Activated naive CD8-positive, alpha-beta T cell (primary cell): ENCODE measurements at regions not wholly inside any gene's neighbourhood (a gene's known extent, or its start where the extent isn't known, plus 50 kb on each side); places are given as distances from the start of the nearest gene placed in this dataset.

Source experiments
- H3K27ac Mint-ChIP-seq: one replicate; pipeline ENCODE4 v1.8.0; 2021; ENCODE audit warnings: mixed read lengths
- H3K27me3 Mint-ChIP-seq: one replicate; pipeline ENCODE4 v1.8.0; 2021; ENCODE audit warnings: mixed read lengths
- H3K36me3 Mint-ChIP-seq: one replicate; pipeline ENCODE4 v1.8.0; 2021; ENCODE audit warnings: mixed read lengths
- H3K4me1 Mint-ChIP-seq: one replicate; pipeline ENCODE4 v1.8.0; 2021; ENCODE audit warnings: low read depth, mixed read lengths
- H3K4me3 Mint-ChIP-seq: one replicate; pipeline ENCODE4 v1.8.0; 2021; ENCODE audit warnings: mild to moderate bottlenecking, mixed read lengths
- H3K9me3 Mint-ChIP-seq: one replicate; pipeline ENCODE4 v1.8.0; 2021; ENCODE audit warnings: low read depth, mixed read lengths

- Mint-ChIP-seq H3K27me3 (no peaks in the 10 kb centered on the region), H3K4me1 (peaks cover 80% of the 10 kb centered on the region), H3K4me3 (peak overlapping the region; percentile 74)
Observed at GRCh38 chr13:74061926-74062595, 72.1 kb downstream of the KLF12 start.

GRCh38 chr13:74056801-74057542 lies 77.2 kb downstream of the KLF12 start:
- H3K36me3 Mint-ChIP-seq = peaks cover 13% of the 10 kb centered on the region
- no peaks in the 10 kb centered on the region for H3K27me3 Mint-ChIP-seq
- H3K4me3 Mint-ChIP-seq = no peak overlapping the region
- peaks cover 5% of the 10 kb centered on the region for H3K9me3 Mint-ChIP-seq
- peaks cover 84% of the 10 kb centered on the region for H3K4me1 Mint-ChIP-seq
- H3K27ac Mint-ChIP-seq = peak overlapping the region; percentile 24

More at GRCh38 chr13:74061926-74062595, 72.1 kb downstream of the KLF12 start:
- peaks cover 5% of the 10 kb centered on the region for H3K9me3 Mint-ChIP-seq
- H3K36me3 Mint-ChIP-seq = peaks cover 14% of the 10 kb centered on the region
- H3K27ac Mint-ChIP-seq = peak overlapping the region; percentile 95

GRCh38 chr13:74052402-74052928 lies 81.7 kb downstream of the KLF12 start:
- no peaks in the 10 kb centered on the region for H3K9me3 Mint-ChIP-seq
- H3K36me3 Mint-ChIP-seq = peaks cover 14% of the 10 kb centered on the region
- peaks cover 94% of the 10 kb centered on the region for H3K4me1 Mint-ChIP-seq
- H3K27me3 Mint-ChIP-seq = no peaks in the 10 kb centered on the region
- H3K27ac Mint-ChIP-seq = peak overlapping the region; percentile 58
- no peak overlapping the region for H3K4me3 Mint-ChIP-seq

- H3K4me3 Mint-ChIP-seq = no peak overlapping the region
- H3K4me1 Mint-ChIP-seq = peaks cover 73% of the 10 kb centered on the region
- H3K36me3 Mint-ChIP-seq = peaks cover 19% of the 10 kb centered on the region
- no peak overlapping the region for H3K27ac Mint-ChIP-seq
- H3K9me3 Mint-ChIP-seq = no peaks in the 10 kb centered on the region
- H3K27me3 Mint-ChIP-seq = no peaks in the 10 kb centered on the region
Observed at GRCh38 chr13:74048756-74049155, 85.4 kb downstream of the KLF12 start.

- Mint-ChIP-seq H3K36me3 (peaks cover 15% of the 10 kb centered on the region), H3K27ac (peak overlapping the region; percentile 31), H3K4me1 (peaks cover 72% of the 10 kb centered on the region), H3K4me3 (no peak overlapping the region), H3K27me3 (no peaks in the 10 kb centered on the region), H3K9me3 (no peaks in the 10 kb centered on the region)
Observed at GRCh38 chr13:74047931-74048600, 86.1 kb downstream of the KLF12 start.

GRCh38 chr13:74046431-74046830 lies 87.8 kb downstream of the KLF12 start:
- Mint-ChIP-seq H3K4me1 (peaks cover 73% of the 10 kb centered on the region), H3K4me3 (no peak overlapping the region), H3K36me3 (peaks cover 15% of the 10 kb centered on the region), H3K27me3 (no peaks in the 10 kb centered on the region), H3K27ac (no peak overlapping the region), H3K9me3 (no peaks in the 10 kb centered on the region)

- peaks cover 13% of the 10 kb centered on the region for H3K36me3 Mint-ChIP-seq
- H3K27me3 Mint-ChIP-seq = no peaks in the 10 kb centered on the region
- H3K27ac Mint-ChIP-seq = no peak overlapping the region
- peaks cover 73% of the 10 kb centered on the region for H3K4me1 Mint-ChIP-seq
- H3K4me3 Mint-ChIP-seq = no peak overlapping the region
- H3K9me3 Mint-ChIP-seq = no peaks in the 10 kb centered on the region
Observed at GRCh38 chr13:74045583-74045982, 88.6 kb downstream of the KLF12 start.

GRCh38 chr13:74043237-74043636 lies 91.0 kb downstream of the KLF12 start:
- Mint-ChIP-seq H3K9me3 (no peaks in the 10 kb centered on the region), H3K4me3 (no peak overlapping the region), H3K27me3 (no peaks in the 10 kb centered on the region), H3K4me1 (peaks cover 70% of the 10 kb centered on the region), H3K36me3 (peaks cover 7% of the 10 kb centered on the region), H3K27ac (no peak overlapping the region)

GRCh38 chr13:74040200-74040599 lies 94.0 kb downstream of the KLF12 start:
- H3K36me3 Mint-ChIP-seq = peaks cover 9% of the 10 kb centered on the region
- no peaks in the 10 kb centered on the region for H3K27me3 Mint-ChIP-seq
- H3K4me1 Mint-ChIP-seq = peaks cover 75% of the 10 kb centered on the region
- H3K27ac Mint-ChIP-seq = no peak overlapping the region
- H3K9me3 Mint-ChIP-seq = no peaks in the 10 kb centered on the region
- H3K4me3 Mint-ChIP-seq = no peak overlapping the region

- Mint-ChIP-seq H3K4me1 (peaks cover 80% of the 10 kb centered on the region), H3K4me3 (no peak overlapping the region), H3K9me3 (no peaks in the 10 kb centered on the region), H3K27me3 (no peaks in the 10 kb centered on the region), H3K36me3 (peaks cover 8% of the 10 kb centered on the region), H3K27ac (no peak overlapping the region)
Observed at GRCh38 chr13:74039667-74040066, 94.5 kb downstream of the KLF12 start.

- H3K4me3 Mint-ChIP-seq = no peak overlapping the region
- H3K9me3 Mint-ChIP-seq = no peaks in the 10 kb centered on the region
- H3K27ac Mint-ChIP-seq = no peak overlapping the region
- no peaks in the 10 kb centered on the region for H3K27me3 Mint-ChIP-seq
- peaks cover 77% of the 10 kb centered on the region for H3K4me1 Mint-ChIP-seq
- peaks cover 5% of the 10 kb centered on the region for H3K36me3 Mint-ChIP-seq
Observed at GRCh38 chr13:74039154-74039553, 95.0 kb downstream of the KLF12 start.

- peaks cover 4% of the 10 kb centered on the region for H3K36me3 Mint-ChIP-seq
- no peaks in the 10 kb centered on the region for H3K27me3 Mint-ChIP-seq
- no peak overlapping the region for H3K4me3 Mint-ChIP-seq
- H3K4me1 Mint-ChIP-seq = peaks cover 67% of the 10 kb centered on the region
- no peak overlapping the region for H3K27ac Mint-ChIP-seq
- no peaks in the 10 kb centered on the region for H3K9me3 Mint-ChIP-seq
Observed at GRCh38 chr13:74037762-74038161, 96.4 kb downstream of the KLF12 start.

- H3K9me3 Mint-ChIP-seq = no peaks in the 10 kb centered on the region
- no peak overlapping the region for H3K4me3 Mint-ChIP-seq
- no peaks in the 10 kb centered on the region for H3K27me3 Mint-ChIP-seq
- peak overlapping the region; percentile 61 for H3K27ac Mint-ChIP-seq
- H3K36me3 Mint-ChIP-seq = peaks cover 2% of the 10 kb centered on the region
- peaks cover 66% of the 10 kb centered on the region for H3K4me1 Mint-ChIP-seq
Observed at GRCh38 chr13:74036373-74036772, 97.8 kb downstream of the KLF12 start.

- peak overlapping the region; percentile 46 for H3K27ac Mint-ChIP-seq
Observed at GRCh38 chr13:74035896-74036295, 98.3 kb downstream of the KLF12 start.

GRCh38 chr13:74032325-74032724 lies 101.9 kb downstream of the KLF12 start:
- peak overlapping the region; percentile 41 for H3K27ac Mint-ChIP-seq
- no peak overlapping the region for H3K4me3 Mint-ChIP-seq
- H3K36me3 Mint-ChIP-seq = peaks cover 9% of the 10 kb centered on the region
- H3K27me3 Mint-ChIP-seq = no peaks in the 10 kb centered on the region
- peaks cover 64% of the 10 kb centered on the region for H3K4me1 Mint-ChIP-seq
- peaks cover 3% of the 10 kb centered on the region for H3K9me3 Mint-ChIP-seq

More at GRCh38 chr13:74035896-74036295, 98.3 kb downstream of the KLF12 start:
- Mint-ChIP-seq H3K27me3 (no peaks in the 10 kb centered on the region), H3K4me1 (peaks cover 66% of the 10 kb centered on the region), H3K4me3 (no peak overlapping the region), H3K9me3 (peaks cover 3% of the 10 kb centered on the region), H3K36me3 (peaks cover 2% of the 10 kb centered on the region)
